Natural killer cell (primary cell): ENCODE measurements at regions not wholly inside any gene's neighbourhood (a gene's known extent, or its start where the extent isn't known, plus 50 kb on each side); places are given as distances from the start of the nearest gene placed in this dataset.

ENCODE experiments used
- ATAC-seq, 3 donors: fragments of 150-1000 bp in 2 of 3; fragments of 200-7000 bp in 1 of 3; cut with Tn5 transposase; 1 replicate in 1 of 3; 2 replicates in 2 of 3; pipeline ENCODE4 v1.10.0; 2021; ENCODE audit warnings: mild to moderate bottlenecking in 2 of 3, moderate library complexity in 2 of 3
- DNase-seq, 2 donors: peaks; one replicate each; pipeline versions ENCODE4 v3.0.0 to v3.0.0-alpha.2; 2013 to 2021; ENCODE audit warnings: mixed read lengths in 1 of 2
- H3K27ac ChIP-seq: one replicate; pipeline ENCODE4 v1.5.1; 2013; ENCODE audit warnings: mild to moderate bottlenecking, low read length
- H3K27me3 ChIP-seq: one replicate; pipeline ENCODE4 v1.6.1; 2013; ENCODE audit warnings: low read length; ENCODE audit not compliant: control insufficient read depth, insufficient read depth
- H3K36me3 ChIP-seq: one replicate; pipeline ENCODE4 v1.6.1; 2013; ENCODE audit warnings: low read length; ENCODE audit not compliant: control insufficient read depth, insufficient read depth
- H3K4me1 ChIP-seq: one replicate; pipeline ENCODE4 v1.6.1; 2013; ENCODE audit warnings: low read length; ENCODE audit not compliant: control insufficient read depth, insufficient read depth
- H3K4me3 ChIP-seq: one replicate; pipeline ENCODE4 v1.5.1; 2013; ENCODE audit warnings: low read length
- H3K9me3 ChIP-seq: one replicate; pipeline ENCODE4 v1.6.1; 2013; ENCODE audit warnings: low read length; ENCODE audit not compliant: control insufficient read depth, insufficient read depth
- H3K27ac Mint-ChIP-seq, 2 donors: one replicate each; pipeline ENCODE4 v1.8.0; 2022; ENCODE audit warnings: mild to moderate bottlenecking in 2 of 2, mixed read lengths in 2 of 2, moderate library complexity in 1 of 2
- H3K27me3 Mint-ChIP-seq, 2 donors: one replicate each; pipeline ENCODE4 v1.8.0; 2022; ENCODE audit warnings: low read depth in 2 of 2, mixed read lengths in 2 of 2
- H3K36me3 Mint-ChIP-seq: one replicate; pipeline ENCODE4 v1.8.0; 2022; ENCODE audit warnings: mixed read lengths
- H3K4me1 Mint-ChIP-seq, 2 donors: one replicate each; pipeline ENCODE4 v1.8.0; 2022; ENCODE audit warnings: mixed read lengths in 2 of 2
- H3K4me3 Mint-ChIP-seq: one replicate; pipeline ENCODE4 v1.8.0; 2022; ENCODE audit warnings: mild to moderate bottlenecking, moderate library complexity, mixed read lengths
- H3K9me3 Mint-ChIP-seq, 2 donors: one replicate each; pipeline ENCODE4 v1.8.0; 2022; ENCODE audit warnings: mixed read lengths in 2 of 2
- CTCF ChIP-seq: fragments of 200-600 bp; IDR thresholded peaks from one replicate; pipeline ENCODE4 v1.8.0; 2022; ENCODE audit warnings: antibody characterized with exemption
- WGBS: methylation state at CpG from one replicate; pipeline ENCODE4 v1.1.7; 2013; ENCODE audit warnings: missing lambda C conversion rate; ENCODE audit not compliant: insufficient coverage; 5-methylcytosine and 5-hydroxymethylcytosine counted together
- intact Hi-C: fragments of 100-400 bp; cut with micrococcal nuclease; formaldehyde crosslinking; loops from one replicate; pipeline ENCODE4 v1.14.2; 2022

DNA sequence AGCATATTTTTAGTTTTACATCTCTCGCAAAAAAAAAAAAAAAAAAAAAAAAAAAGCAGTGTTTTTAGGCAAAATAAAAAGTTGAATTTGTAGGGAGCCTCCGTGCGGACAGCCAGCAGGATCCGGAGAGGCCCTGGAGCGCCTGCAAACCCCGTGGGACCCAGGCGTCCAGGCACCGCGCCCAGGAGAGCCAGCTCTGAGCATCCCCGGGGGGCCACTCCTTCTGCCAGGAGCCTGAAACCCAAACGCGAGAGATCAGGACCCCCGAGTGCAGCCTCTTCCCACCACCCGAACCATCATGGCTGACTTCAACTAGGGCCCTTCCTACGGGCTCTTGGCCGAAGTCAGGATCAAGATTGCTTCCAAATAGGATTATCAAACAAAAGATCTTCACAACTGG, 54.1 kb upstream of the LY86 start:
- Histone ChIP-seq H3K4me1 (no peaks in the 10 kb centered on the region), H3K27ac (no peak overlapping the region), H3K27me3 (peaks cover 2% of the 10 kb centered on the region), H3K9me3 (no peaks in the 10 kb centered on the region), H3K4me3 (no peak overlapping the region), H3K36me3 (no peaks in the 10 kb centered on the region)
- Mint-ChIP-seq H3K4me1 (no peaks in the 10 kb centered on the region), H3K36me3 (no peaks in the 10 kb centered on the region), H3K27me3 (peaks cover 30 to 56% of the 10 kb centered on the region in 2 donors), H3K27ac (no peak overlapping the region), H3K9me3 (no peaks in the 10 kb centered on the region), H3K4me3 (no peak overlapping the region)
- WGBS: 94% methylated on average over 16 of the region's 16 CpGs
- intact Hi-C loops: no loop called here
- DNase-seq (no peak), ATAC-seq (no peak)
- TF ChIP-seq CTCF: no peak

GRCh38 chr6:6537488-6538260, 50.8 kb upstream of the LY86 start:
- no peak overlapping the region for H3K27ac Mint-ChIP-seq
- no peaks in the 10 kb centered on the region for H3K27me3 ChIP-seq
- H3K9me3 Mint-ChIP-seq: no peaks in the 10 kb centered on the region
- peaks cover 33 to 61% of the 10 kb centered on the region in 2 donors for H3K27me3 Mint-ChIP-seq
- H3K27ac ChIP-seq: no peak overlapping the region
- no peak for ATAC-seq
- TF ChIP-seq CTCF: no peak
- H3K4me3 Mint-ChIP-seq: no peak overlapping the region
- H3K36me3 ChIP-seq: no peaks in the 10 kb centered on the region
- H3K4me3 ChIP-seq: no peak overlapping the region
- WGBS: 90% methylated on average over 1 of the region's 1 CpG
- no peaks in the 10 kb centered on the region for H3K36me3 Mint-ChIP-seq
- no peaks in the 10 kb centered on the region for H3K9me3 ChIP-seq
- no peaks in the 10 kb centered on the region for H3K4me1 ChIP-seq
- no peak for DNase-seq
- H3K4me1 Mint-ChIP-seq: no peaks in the 10 kb centered on the region
- intact Hi-C loops: no loop called here

DNA sequence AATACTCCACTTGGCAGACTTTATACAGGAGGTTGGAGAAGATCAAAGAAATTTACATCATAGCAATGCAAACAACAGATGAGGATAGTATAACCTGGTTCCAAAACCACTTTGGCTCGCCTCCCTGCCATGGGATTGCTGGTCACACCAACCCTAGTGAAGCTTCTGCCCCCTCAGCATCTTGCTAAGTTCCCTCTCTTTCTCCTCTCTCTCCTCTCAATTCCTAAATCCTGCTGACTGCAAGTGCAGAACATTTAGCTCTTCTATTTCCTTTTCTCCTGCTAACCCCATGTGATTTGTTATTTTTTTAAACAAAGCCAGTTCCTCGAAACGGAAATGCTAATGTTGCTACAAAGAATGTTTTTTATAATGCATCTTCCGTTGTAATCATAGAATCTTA, 50.3 kb upstream of the LY86 start:
- H3K4me3 ChIP-seq: no peak overlapping the region
- intact Hi-C loops: no loop called here
- no peaks in the 10 kb centered on the region for H3K36me3 ChIP-seq
- H3K4me1 Mint-ChIP-seq: peaks cover 0 to 2% of the 10 kb centered on the region in 2 donors
- no peaks in the 10 kb centered on the region for H3K9me3 ChIP-seq
- no peak overlapping the region for H3K4me3 Mint-ChIP-seq
- no peak overlapping the region for H3K27ac Mint-ChIP-seq
- DNase-seq: no peak
- H3K27me3 Mint-ChIP-seq: peaks cover 39 to 62% of the 10 kb centered on the region in 2 donors
- no peaks in the 10 kb centered on the region for H3K9me3 Mint-ChIP-seq
- H3K27me3 ChIP-seq: peaks cover 2% of the 10 kb centered on the region
- TF ChIP-seq CTCF: no peak
- no peak overlapping the region for H3K27ac ChIP-seq
- no peak for ATAC-seq
- no peaks in the 10 kb centered on the region for H3K4me1 ChIP-seq
- no peaks in the 10 kb centered on the region for H3K36me3 Mint-ChIP-seq
- 42% methylated on average over 4 of the region's 4 CpGs for WGBS
